ENCODE measurements at regions not wholly inside any gene's neighbourhood (a gene's known extent, or its start where the extent isn't known, plus 50 kb on each side); places are given as distances from the start of the nearest gene placed in this dataset.

DNA sequence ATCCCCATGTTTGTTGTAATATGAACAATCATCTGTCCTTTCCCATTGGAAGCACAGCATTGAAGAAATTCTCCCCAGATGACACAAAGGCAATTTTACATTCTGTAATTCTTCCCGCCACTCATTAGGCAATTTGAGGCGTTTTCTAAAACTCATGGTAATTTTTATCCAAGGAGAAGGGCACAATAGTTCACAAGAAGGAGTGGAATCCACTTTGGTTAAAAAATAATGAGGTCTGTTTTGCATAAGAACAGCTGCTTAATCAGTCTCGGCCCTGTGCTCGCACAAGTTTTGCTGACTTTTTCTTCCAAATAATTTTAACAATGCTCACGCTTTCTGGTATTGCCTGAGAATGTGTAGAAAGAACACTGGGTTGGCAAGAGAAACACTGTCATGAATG is 94.0 kb downstream of the CAVIN4 start:
- H3K27ac ChIP-seq (ENCODE audit: low read length), result no peak overlapping the region
- H3K27me3 ChIP-seq (ENCODE audit: low read length), result no peaks in the 10 kb centered on the region
- H3K9ac ChIP-seq (ENCODE audit: low read length), result no peak overlapping the region
- DNase-seq (no peak), ATAC-seq (no peak)
- no TSS peak for BruUV-seq (replicated peaks)
- no peaks in the 10 kb centered on the region for H3K36me3 ChIP-seq (ENCODE audit: low read depth, low read length)
- no peaks in the 10 kb centered on the region for H3F3A ChIP-seq (ENCODE audit: low read length, unreplicated experiment)
- no peaks in the 10 kb centered on the region for H3K79me2 ChIP-seq (ENCODE audit: low read length)
- H3K9me2 ChIP-seq (replicated peaks; ENCODE audit: low read length), result no peaks in the 10 kb centered on the region
- H3K4me1 ChIP-seq (ENCODE audit: insufficient read depth, low read length), result no peaks in the 10 kb centered on the region
- no peak overlapping the region for H3K4me3 ChIP-seq (ENCODE audit: low read length)
- ChIA-PET POLR2A (ENCODE audit: unreplicated experiment) (no interaction called here), CTCF (no interaction called here)
- H2AFZ ChIP-seq (ENCODE audit: low read length), result no peak overlapping the region
- H3K9me3 ChIP-seq (ENCODE audit: low read length), result no peaks in the 10 kb centered on the region
- H3K4me2 ChIP-seq (ENCODE audit: low read length), result no peak overlapping the region
- intact Hi-C loops (cut with micrococcal nuclease), result no loop called here
- no peaks in the 10 kb centered on the region for H4K20me1 ChIP-seq (ENCODE audit: low read length)
- TF ChIP-seq EZH2 (IDR thresholded peaks at IDR 0.05; ENCODE audit: low read length, unreplicated experiment) (no peak), EZH2phosphoT487 (IDR thresholded peaks at IDR 0.05; ENCODE audit: borderline replicate concordance, low read length) (no peak)
- TF ChIP-seq, protein P1, sequence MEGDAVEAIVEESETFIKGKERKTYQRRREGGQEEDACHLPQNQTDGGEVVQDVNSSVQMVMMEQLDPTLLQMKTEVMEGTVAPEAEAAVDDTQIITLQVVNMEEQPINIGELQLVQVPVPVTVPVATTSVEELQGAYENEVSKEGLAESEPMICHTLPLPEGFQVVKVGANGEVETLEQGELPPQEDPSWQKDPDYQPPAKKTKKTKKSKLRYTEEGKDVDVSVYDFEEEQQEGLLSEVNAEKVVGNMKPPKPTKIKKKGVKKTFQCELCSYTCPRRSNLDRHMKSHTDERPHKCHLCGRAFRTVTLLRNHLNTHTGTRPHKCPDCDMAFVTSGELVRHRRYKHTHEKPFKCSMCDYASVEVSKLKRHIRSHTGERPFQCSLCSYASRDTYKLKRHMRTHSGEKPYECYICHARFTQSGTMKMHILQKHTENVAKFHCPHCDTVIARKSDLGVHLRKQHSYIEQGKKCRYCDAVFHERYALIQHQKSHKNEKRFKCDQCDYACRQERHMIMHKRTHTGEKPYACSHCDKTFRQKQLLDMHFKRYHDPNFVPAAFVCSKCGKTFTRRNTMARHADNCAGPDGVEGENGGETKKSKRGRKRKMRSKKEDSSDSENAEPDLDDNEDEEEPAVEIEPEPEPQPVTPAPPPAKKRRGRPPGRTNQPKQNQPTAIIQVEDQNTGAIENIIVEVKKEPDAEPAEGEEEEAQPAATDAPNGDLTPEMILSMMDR (conservative IDR thresholded peaks at IDR 0.05; ENCODE audit: low read depth, low read length), result no peak

DNA sequence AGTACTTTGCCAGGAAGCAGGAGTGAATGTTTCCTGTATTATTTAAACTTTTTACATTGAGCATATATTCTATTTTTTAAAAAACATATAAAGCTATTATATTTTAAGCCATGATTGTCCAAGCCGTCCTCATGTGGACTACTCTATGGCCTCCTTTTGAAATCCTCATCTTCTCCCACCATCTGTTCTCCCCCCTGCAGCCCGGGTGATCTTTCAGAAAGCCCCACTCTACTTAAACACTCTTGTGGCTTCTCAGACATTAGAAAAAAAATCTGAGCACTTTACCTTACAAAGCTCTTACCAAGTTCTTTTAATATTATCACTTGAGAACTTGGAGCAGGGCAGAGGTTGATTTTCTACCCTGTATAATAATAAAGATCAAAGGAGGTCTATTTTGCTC is 95.4 kb downstream of the CAVIN4 start:
- TF ChIP-seq EZH2 (IDR thresholded peaks at IDR 0.05; ENCODE audit: low read length, unreplicated experiment) (no peak), EZH2phosphoT487 (IDR thresholded peaks at IDR 0.05; ENCODE audit: borderline replicate concordance, low read length) (no peak)
- TF ChIP-seq, protein P1 (conservative IDR thresholded peaks at IDR 0.05; ENCODE audit: low read depth, low read length), result no peak
- no TSS peak for BruUV-seq (replicated peaks)
- CTCF ChIA-PET, result no interaction called here
- Histone ChIP-seq H3K79me2 (ENCODE audit: low read length) (no peaks in the 10 kb centered on the region), H3K4me1 (ENCODE audit: insufficient read depth, low read length) (no peaks in the 10 kb centered on the region), H3K9me3 (ENCODE audit: low read length) (no peaks in the 10 kb centered on the region), H3K9me2 (replicated peaks; ENCODE audit: low read length) (no peaks in the 10 kb centered on the region), H3K36me3 (ENCODE audit: low read depth, low read length) (no peaks in the 10 kb centered on the region), H3F3A (ENCODE audit: low read length, unreplicated experiment) (no peaks in the 10 kb centered on the region), H2AFZ (ENCODE audit: low read length) (no peak overlapping the region), H3K27ac (ENCODE audit: low read length) (no peak overlapping the region), H3K4me3 (ENCODE audit: low read length) (no peak overlapping the region), H3K4me2 (ENCODE audit: low read length) (no peak overlapping the region), H4K20me1 (ENCODE audit: low read length) (no peaks in the 10 kb centered on the region), H3K27me3 (ENCODE audit: low read length) (no peaks in the 10 kb centered on the region), H3K9ac (ENCODE audit: low read length) (no peak overlapping the region)
- no peak for DNase-seq
- POLR2A ChIA-PET (ENCODE audit: unreplicated experiment), result no interaction called here
- ATAC-seq, result no peak
- intact Hi-C loops (cut with micrococcal nuclease), result no loop called here

DNA sequence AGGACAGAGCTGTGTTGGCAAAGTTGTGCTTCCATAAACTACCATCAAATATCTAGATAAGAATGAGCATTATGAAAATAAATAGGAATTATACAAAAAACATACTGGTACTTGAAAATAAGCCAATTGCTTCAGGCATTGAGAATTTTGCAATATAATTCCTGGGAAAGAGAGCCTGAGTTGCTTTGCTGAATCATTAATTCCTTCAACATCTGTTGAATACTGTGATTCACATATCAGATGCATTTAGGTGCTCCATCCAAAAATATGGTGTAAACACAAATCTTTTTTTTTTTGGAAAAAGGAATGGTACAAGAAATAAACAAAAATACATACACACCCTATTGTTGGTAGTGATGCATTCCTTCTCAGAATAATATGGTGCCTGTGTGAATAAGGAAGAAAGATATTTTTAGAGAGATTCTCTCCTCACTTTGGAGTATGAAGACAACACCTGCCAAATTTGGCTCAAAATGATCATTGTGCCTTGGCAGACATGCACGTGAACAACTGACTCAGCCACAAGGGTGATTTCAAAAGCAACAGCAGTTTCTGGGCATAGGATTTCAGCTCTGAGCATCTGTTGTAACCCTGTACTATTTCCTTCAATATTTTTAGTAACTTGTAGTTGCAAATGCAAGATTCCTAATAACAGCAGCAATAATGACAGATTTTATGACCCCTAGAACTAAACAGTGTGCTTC is 96.7 kb downstream of the CAVIN4 start:
- Histone ChIP-seq H3K27ac (ENCODE audit: low read length) (no peak overlapping the region), H3K4me2 (ENCODE audit: low read length) (no peak overlapping the region), H3K9me2 (replicated peaks; ENCODE audit: low read length) (no peaks in the 10 kb centered on the region), H3K4me1 (ENCODE audit: insufficient read depth, low read length) (no peaks in the 10 kb centered on the region), H3K27me3 (ENCODE audit: low read length) (no peaks in the 10 kb centered on the region), H3F3A (ENCODE audit: low read length, unreplicated experiment) (no peaks in the 10 kb centered on the region), H2AFZ (ENCODE audit: low read length) (no peak overlapping the region), H4K20me1 (ENCODE audit: low read length) (no peaks in the 10 kb centered on the region), H3K9ac (ENCODE audit: low read length) (no peak overlapping the region), H3K79me2 (ENCODE audit: low read length) (no peaks in the 10 kb centered on the region), H3K36me3 (ENCODE audit: low read depth, low read length) (no peaks in the 10 kb centered on the region), H3K4me3 (ENCODE audit: low read length) (no peak overlapping the region), H3K9me3 (ENCODE audit: low read length) (no peaks in the 10 kb centered on the region)
- DNase-seq (no peak), ATAC-seq (no peak)
- intact Hi-C loops (cut with micrococcal nuclease), result no loop called here
- CTCF ChIA-PET, result no interaction called here
- TF ChIP-seq, protein P1 (conservative IDR thresholded peaks at IDR 0.05; ENCODE audit: low read depth, low read length), result no peak
- TF ChIP-seq EZH2 (IDR thresholded peaks at IDR 0.05; ENCODE audit: low read length, unreplicated experiment), result no peak
- TF ChIP-seq EZH2phosphoT487 (IDR thresholded peaks at IDR 0.05; ENCODE audit: borderline replicate concordance, low read length), result no peak
- no TSS peak for BruUV-seq (replicated peaks)
- POLR2A ChIA-PET (ENCODE audit: unreplicated experiment), result no interaction called here

Data from PC-3 (cell line).